GM23338 (cell line): ENCODE measurements at regions not wholly inside any gene's neighbourhood (a gene's known extent, or its start where the extent isn't known, plus 50 kb on each side); places are given as distances from the start of the nearest gene placed in this dataset.

Experiments used
- CREB1 ChIP-seq: fragments of 250-450 bp; sonication (Bioruptor Pico); IDR thresholded peaks from 2 replicates; pipeline ENCODE4 v1.5.0; 2020; ENCODE audit warnings: low read depth, mild to moderate bottlenecking, moderate library complexity
- CTCF ChIP-seq, 2 experiments: fragments of 200-600 bp in 1 of 2; sonication (generic) in 1 of 2; conservative IDR thresholded peaks; 2 replicates each; pipeline versions ENCODE4 v1.5.1 to v1.6.1; 2016 to 2017; ENCODE audit warnings: antibody characterized with exemption in 2 of 2, low read depth in 2 of 2, mild to moderate bottlenecking in 2 of 2, moderate library complexity in 1 of 2
- EZH2 ChIP-seq: fragments of 200-600 bp; sonication (generic); IDR thresholded peaks from one replicate; pipeline ENCODE4 v1.8.0; 2017; ENCODE audit warnings: antibody characterized with exemption, mild to moderate bottlenecking, low read depth; ENCODE audit not compliant: unreplicated experiment
- STAT1 ChIP-seq: IDR thresholded peaks from one replicate; pipeline ENCODE4 v1.6.1; 2016; ENCODE audit warnings: antibody characterized with exemption; ENCODE audit not compliant: unreplicated experiment

GRCh38 chr10:43906490-43906889 is 257.8 kb upstream of the ZNF32 start:
- TF ChIP-seq CREB1 (CRISPR knock-in tag) (no peak), CTCF (conservative IDR thresholded peaks at IDR 0.05; ENCODE audit: low read depth in 2 of 2) (no peak), EZH2 (no peak), STAT1 (no peak)
